HG03432 (cell line): ENCODE measurements at regions not wholly inside any gene's neighbourhood (a gene's known extent, or its start where the extent isn't known, plus 50 kb on each side); places are given as distances from the start of the nearest gene placed in this dataset.
"Not testable (repeated sequence)": the region's sequence is repeated elsewhere in the genome, so short reads cannot be mapped to it uniquely, and the experiment has no call there.

ENCODE experiments used
- ATAC-seq: cut with Tn5 transposase; IDR thresholded peaks from one replicate; pipeline ENCODE4 v1.9.1; 2021; ENCODE audit warnings: mild to moderate bottlenecking, moderate library complexity; ENCODE audit not compliant: unreplicated experiment

DNA sequence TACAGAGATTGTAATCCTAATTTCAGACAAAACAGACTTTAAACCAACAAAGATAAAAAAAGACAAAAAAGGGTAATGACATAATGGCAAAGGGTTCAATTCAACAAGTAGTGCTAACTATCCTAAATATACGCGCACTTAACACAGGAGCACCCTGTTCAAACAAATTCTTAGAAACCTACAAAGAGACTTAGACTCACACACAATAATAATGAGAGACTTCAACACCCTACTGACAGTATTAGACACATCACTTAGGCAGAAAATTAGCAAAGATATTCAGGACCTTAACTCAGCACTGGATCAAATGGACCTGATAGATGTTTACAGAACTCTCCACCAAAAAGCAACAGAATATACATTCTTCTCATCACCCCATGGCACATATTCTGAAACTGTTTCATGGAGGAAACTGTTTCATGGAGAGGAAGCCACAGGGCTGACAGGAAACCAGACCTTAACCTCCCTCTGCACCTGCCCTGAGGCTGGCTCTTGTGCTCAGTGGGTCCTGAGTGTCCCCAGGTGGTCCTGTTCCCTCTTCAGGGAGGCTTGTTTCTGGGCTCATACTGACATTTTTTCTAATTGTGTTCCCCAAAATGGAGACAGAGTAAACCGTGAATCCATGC is 54.7 kb downstream of the OR4M2 start:
- ATAC-seq = not testable (repeated sequence)

GRCh38 chr15:22137572-22137971 is 57.2 kb downstream of the OR4M2 start:
- ATAC-seq = not testable (repeated sequence)

DNA sequence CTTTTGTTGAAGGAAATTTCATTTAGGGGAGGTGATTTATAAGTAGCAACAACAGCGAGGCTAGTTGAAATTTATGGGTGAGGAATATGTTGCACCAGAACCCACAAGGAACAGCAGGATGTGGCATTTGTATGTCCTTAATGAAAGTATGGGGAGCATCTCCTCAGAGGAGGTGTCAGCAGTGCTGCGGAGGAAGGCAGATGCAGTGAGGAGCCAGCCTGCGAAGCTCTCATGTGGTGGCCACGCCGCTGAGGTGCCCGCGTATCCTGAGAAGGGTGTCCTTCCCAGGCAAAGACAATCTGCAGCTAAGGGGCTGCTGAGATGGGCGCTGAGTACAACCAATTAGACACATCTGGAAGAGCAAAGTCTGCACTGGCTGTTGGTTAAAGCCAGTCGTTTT is 60.8 kb downstream of the OR4M2 start:
- not testable (repeated sequence) for ATAC-seq

DNA sequence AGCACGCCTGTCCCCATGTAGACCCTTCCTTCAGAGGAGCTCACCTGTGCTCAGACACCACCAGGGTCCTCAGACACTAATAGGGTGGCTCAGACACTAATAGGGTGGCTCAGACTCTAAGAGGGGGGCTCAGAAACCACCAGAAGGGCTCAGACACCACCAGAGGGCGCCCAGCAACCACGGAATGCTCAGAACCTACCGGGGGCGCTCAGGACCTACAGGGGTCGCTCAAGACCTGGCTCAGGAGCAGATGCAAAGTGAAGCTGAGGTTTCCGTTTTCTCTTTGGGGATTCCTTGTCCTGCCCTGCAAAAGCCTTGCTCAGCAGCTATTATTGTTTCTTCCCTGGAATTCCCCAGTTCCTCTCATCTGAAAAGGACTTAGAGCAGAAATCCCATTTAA is 67.8 kb downstream of the OR4M2 start:
- ATAC-seq = peak; percentile 87

DNA sequence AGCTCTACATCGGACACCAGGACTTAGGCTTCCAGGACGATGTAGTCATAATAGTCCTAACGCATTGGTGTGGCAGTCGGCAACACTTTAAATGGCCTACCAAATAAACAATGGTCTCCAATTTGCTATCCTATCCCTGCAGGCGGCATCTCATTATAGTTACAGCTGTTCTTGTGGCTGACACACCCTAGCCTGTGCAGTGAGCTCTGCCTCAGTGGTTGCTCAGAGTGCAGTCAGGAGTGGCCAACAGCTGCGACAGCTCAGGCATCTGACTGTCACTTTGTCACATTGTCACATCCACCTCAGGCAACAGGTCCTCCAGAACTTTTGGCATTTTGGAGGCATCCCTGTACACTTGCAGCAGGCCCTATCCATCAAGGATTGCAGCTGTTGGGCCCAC is 77.9 kb downstream of the OR4M2 start:
- ATAC-seq = not testable (repeated sequence)

DNA sequence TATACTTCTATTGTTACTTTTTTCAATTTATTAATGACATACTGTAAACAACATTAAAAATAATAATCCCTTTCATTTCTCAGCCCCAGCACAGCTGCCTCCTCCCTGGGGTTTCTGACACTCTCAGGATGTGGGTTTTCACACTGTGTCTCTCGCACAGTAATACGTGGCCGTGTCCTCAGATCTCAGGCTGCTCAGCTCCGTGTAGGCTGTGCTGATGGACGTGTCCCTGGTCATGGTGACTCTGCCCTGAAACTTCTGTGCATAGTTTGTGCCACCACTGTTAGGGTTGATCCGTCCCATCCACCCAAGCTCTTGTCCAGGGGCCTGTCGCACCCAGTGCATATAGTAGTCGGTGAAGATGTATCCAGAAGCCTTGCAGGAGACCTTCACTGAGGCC is 80.0 kb downstream of the OR4M2 start:
- ATAC-seq = peak; percentile 36

DNA sequence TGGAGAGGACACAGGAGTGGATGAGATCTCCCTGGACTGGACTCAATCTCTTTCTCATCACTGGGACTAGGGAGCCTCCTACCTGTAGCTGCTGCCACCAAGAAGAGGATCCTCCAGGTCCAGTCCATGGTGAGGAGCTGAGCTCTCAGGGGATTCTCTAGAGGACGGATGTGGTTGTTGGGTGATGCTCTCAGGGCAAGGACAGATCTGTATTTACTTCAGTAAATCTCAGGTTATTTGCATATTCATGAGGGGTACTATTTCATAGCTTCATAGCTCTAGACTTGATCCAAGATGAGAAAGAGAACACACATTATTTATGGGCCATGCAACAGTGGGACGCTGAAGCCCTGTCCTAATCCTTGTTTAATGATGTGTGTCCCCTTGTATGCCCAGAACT is 80.4 kb downstream of the OR4M2 start:
- peak; percentile 81 for ATAC-seq

DNA sequence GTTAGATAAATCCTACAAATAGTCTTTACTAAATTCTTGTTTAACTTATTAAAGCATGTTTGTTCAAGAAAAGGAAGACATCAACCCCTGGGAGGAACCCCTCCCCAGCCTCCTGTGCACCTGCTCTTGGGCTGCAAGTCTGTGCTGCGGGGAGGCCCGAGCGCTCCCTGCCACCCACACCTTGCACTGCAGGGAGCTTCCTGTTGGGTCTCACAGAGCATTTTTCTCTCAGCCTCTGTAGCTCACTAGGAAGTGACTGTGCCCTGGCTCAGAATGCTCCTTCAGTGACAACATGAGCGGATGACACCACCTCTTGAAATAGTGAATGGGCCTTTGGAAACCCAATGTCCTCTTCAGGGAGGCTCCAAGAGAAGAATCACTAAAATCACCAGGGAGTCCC is 81.1 kb downstream of the OR4M2 start:
- peak; percentile 69 for ATAC-seq

- not testable (repeated sequence) for ATAC-seq
These were observed 83.4 kb downstream of the OR4M2 start for GRCh38 chr15:22163715-22164114.

DNA sequence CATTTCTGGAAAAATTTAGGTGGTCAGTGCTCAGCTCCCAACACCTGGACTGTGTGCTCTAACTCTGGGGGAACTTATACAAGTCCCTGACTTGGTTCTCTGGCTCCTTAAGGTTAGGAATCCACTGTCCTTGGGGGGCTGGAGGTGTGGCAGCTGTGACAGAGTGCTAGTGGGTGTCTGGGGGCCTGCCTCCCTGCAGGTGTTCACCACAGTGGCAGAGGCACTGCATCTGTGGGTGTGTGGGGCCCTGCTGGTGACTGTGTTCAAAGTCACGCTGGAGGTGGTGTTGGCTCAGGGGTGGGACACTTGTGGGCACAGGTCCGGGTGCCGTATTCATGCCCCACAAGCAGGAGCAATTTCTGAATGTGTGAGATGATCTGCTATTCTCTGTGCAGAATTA is 87.2 kb downstream of the OR4M2 start:
- ATAC-seq = not testable (repeated sequence)

DNA sequence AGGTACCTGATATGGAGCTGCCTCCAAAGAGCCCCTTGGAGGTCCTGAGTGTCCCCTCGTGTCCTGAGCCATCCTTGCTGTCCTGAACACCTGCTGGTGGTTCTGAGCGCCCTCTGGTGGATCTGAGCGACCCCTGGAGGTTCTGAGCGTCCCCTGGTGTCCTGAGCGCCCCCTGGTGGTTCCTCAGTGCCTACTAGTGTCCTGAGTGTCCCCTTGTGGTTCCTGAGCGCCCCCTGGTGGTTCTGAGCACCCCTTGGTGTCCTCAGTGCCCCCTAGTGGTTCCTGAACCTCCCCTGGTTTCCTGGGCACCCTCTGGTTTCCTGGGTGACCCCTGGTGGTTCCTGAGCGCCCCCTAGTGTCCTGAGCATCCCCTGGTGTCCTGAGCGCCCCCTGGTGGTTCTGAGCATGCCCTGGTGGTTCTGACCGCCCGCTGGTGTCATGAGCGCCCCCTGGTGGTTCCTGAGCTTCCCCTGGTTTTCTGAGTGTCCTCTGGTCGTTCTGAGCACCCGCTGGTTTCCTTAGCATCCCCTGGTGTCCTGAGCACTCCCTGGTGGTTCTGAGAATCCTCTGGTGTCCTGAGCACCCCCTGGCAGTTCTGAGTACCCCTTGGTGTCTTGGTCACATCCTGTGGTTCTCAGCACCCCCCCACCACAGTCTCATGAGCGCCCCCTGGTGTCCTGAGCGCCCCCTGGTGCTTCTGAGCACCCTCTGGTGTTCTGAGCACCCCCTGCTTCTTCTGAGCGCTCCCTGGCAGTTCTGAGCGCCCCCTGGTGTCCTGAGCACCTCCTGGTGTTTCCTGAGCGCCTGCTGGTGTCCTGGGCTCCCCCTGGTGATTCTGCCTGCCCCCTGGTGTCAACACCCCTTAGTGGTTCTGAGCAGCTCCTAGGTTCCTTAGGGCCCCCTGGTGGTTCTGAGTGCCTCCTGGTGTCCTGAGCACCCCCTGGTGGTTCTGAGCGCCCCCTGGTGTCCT is 93.0 kb downstream of the OR4M2 start:
- peak; percentile 77 for ATAC-seq

DNA sequence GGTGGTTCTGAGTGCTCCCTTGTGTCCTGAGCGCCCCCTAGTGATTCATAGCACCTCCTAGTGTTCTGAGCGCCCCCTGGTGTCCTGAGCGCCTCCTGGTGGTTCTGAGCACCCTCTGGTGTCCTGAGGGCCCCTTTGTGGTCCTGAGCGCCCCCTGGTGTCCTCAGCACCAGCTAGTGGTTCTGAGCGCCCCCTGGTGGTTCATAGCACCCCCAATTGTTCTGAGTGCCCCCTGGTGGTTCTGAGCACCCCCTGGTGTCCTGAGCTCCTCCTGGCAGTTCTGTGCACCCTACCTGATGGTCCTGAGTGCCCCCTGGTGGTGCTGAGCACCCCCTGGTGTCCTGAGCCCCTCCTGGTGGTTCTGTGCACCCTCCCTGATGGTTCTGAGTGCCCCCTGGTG is 93.8 kb downstream of the OR4M2 start:
- ATAC-seq = peak; percentile 58

GRCh38 chr15:22177965-22178364 is 97.6 kb downstream of the OR4M2 start:
- ATAC-seq = not testable (repeated sequence)

DNA sequence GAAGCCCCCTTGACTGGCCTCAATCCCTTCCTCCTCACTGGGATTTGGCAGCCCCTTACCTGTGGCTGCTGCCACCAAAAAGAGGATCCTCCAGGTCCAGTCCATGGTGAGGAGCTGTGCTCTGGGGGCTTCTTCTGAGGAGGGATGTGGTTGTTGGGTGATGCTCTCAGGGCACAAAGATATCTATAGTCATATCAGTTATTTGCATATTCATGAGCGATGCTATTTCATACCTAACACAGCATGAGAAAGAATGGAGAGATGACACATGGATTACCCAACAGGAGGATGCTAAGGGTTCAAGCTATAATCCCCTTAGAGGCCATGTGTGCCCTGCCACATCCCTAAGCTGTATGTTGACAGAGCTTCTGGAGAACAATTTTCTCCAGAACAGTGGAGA is 98.1 kb downstream of the OR4M2 start:
- not testable (repeated sequence) for ATAC-seq

GRCh38 chr15:22179043-22179442 is 98.7 kb downstream of the OR4M2 start:
- not testable (repeated sequence) for ATAC-seq

DNA sequence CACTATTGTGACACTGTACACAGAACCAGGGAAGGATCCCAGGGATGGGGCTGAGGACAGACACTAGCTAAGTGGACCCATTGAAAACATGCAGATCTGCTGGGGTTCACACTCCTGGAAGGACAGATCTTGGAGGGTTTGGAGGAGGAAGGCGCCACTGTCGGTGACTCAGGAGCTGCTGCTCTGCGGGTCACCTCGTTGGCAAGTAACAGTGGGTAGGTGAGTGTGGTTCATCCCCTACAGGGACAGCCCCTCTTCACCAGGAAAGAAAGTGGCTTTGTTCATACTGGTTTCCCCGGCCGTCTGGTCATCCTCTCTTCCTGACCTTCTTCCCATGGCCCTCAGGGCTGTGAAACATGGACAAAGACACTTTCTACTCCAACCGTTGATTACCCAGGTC is 100.3 kb downstream of the OR4M2 start:
- not testable (repeated sequence) for ATAC-seq

- peak; percentile 76 for ATAC-seq
These were observed 104.4 kb downstream of the OR4M2 start for GRCh38 chr15:22184678-22185077.

GRCh38 chr15:22186846-22187532 is 106.7 kb downstream of the OR4M2 start:
- not testable (repeated sequence) for ATAC-seq

DNA sequence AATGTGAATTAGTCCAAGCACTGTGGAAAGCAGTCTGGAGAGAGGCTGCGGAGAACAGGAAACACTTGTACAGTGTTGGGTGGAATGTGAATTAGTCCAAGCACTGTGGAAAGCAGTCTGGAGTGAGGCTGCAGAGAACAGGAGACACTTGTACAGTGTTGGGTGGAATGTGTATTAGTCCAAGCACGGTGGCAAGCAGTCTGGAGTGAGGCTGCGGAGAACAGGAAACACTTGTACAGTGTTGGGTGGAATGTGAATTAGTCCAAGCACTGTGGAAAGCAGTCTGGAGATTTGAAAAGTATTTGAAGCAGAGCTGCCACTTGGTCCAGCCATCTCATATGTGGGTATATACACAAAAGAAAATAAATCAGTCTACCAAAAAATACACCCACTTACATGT is 111.5 kb downstream of the OR4M2 start:
- not testable (repeated sequence) for ATAC-seq

DNA sequence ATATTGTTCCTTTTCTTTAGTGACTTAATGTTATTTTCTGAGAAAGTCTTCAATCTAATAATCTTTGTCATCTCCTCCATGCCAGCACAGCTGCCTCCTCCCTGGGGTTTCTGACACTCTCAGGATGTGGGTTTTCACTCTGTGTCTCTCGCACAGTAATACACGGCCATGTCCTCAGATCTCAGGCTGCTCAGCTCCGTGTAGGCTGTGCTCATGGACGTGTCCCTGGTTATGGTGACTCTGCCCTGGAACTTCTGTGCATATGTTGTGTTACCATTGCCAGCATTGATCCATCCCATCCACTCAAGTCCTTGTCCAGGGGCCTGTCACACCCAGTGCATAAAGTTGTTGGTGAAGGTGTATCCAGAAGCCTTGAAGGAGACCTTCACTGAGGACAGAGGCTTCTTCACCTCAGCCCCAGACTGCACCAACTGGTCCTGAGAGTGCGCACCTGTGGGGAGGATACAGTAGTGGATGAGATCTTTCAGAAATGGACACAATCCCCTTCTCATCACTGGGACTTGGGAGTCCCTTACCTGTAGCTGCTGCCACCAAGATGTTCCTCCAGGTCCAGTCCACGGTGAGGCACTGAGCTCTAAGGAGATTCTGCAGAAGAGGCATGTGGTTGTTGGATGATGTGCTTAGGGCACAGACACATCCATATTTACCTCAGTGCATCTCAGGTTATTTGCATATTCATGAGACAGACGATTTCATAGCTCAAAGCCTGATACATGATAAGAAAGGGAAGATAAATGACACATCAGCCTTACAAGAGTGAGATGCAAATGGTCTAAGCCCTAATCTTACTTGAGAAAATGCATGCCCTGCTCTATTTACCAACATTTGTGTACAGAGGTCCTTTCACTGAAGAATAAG is 114.7 kb downstream of the OR4M2 start:
- ATAC-seq = not testable (repeated sequence)
